PFSK-1 (cell line): ENCODE measurements at regions not wholly inside any gene's neighbourhood (a gene's known extent, or its start where the extent isn't known, plus 50 kb on each side); places are given as distances from the start of the nearest gene placed in this dataset.

ENCODE experiments used
- FOXP2 ChIP-seq: optimal IDR thresholded peaks from 2 replicates; pipeline ENCODE3; 2011; ENCODE audit warnings: borderline replicate concordance, control low read depth, inconsistent platforms; ENCODE audit not compliant: insufficient read depth; ENCODE audit errors: extremely low read length, extremely low read depth
- REST ChIP-seq, 2 experiments: IDR thresholded peaks; 2 replicates each; pipeline versions ENCODE4 v1.6.1 to v1.8.0; 2011 to 2012; ENCODE audit warnings: low read depth in 2 of 2, low read length in 2 of 2, control low read depth in 1 of 2, inconsistent platforms in 1 of 2, mild to moderate bottlenecking in 1 of 2, moderate library complexity in 1 of 2; ENCODE audit not compliant: insufficient read depth in 1 of 2
- SIN3A ChIP-seq: IDR thresholded peaks from 2 replicates; pipeline ENCODE4 v1.6.1; 2012; ENCODE audit warnings: mild to moderate bottlenecking, low read length, moderate library complexity, borderline replicate concordance; ENCODE audit not compliant: insufficient read depth
- TAF1 ChIP-seq: IDR thresholded peaks from 2 replicates; pipeline ENCODE4 v1.6.1; 2012; ENCODE audit warnings: low read length, control low read depth, borderline replicate concordance; ENCODE audit not compliant: insufficient read depth

GRCh38 chr20:40967700-40968099 lies 60.9 kb upstream of the TOP1 start:
- TF ChIP-seq FOXP2: no peak
- TF ChIP-seq TAF1: no peak
- no peak for TF ChIP-seq SIN3A
- no peak for TF ChIP-seq REST (IDR thresholded peaks at IDR 0.05; ENCODE audit: insufficient read depth in 1 of 2, low read depth in 2 of 2, low read length in 2 of 2)
